HG02610 (cell line): ENCODE measurements at regions not wholly inside any gene's neighbourhood (a gene's known extent, or its start where the extent isn't known, plus 50 kb on each side); places are given as distances from the start of the nearest gene placed in this dataset.
A peak's percentile ranks its signal among the peaks of the same experiment; 100 is the strongest.

Experiments
- ATAC-seq: cut with Tn5 transposase; IDR thresholded peaks from one replicate; pipeline ENCODE4 v1.9.1; 2021; ENCODE audit warnings: mild to moderate bottlenecking, moderate library complexity; ENCODE audit not compliant: unreplicated experiment

DNA sequence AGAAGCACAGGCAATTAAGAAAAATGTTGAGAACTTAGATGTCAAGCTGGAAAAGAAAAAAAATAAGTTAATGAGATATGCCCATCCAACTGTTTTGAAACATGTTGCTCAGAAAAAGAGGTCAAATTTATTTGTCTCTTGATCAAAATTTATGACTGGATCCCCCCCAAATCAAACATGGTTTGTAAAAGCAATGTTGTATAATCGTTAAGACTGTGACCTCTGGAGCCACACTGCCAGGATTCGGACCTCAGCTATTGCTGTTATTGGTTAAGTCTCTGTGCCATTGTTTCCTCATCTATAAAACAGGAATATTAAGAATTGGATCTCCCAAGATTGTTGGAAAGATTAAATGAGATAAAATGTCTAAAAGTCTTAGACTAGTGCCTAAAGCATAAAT is 51.9 kb upstream of the LRRK2 start:
- no peak for ATAC-seq

DNA sequence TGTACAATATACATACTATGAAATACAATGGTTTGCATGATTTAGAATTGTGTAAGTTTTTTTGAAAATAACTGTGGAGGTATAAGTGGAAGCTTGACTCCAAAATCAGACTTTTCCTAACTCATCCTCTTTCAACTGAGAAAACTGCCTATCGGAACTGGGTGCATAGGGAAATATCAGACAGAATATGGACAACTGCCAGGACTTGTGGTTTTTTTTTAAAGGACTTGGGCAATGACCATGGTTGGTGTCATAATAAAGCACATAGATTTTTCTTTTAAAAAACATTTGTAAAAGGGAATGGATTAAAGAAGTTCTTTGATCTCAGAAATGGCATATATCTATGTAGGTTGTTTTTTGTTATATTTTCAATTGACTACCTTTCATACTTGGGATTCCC is 53.3 kb upstream of the LRRK2 start:
- no peak for ATAC-seq

DNA sequence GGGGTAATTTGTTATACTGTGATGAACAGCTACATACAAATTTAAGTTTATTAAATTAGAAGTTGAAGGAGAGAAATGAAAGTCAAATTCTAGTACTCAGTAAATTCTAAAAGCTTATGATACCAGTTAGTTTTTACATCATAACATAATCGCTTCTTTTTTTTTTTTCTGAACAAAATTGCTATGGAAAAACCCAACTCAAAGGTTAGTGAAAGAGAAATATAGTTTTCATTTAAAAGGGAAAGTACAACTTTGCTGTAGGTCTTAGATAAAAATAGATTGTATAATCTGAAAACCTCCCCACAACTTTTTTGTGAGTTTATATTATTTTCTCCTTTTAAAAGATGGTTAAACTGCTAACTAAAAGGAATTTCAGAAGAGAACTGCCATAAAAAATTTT is 53.7 kb upstream of the LRRK2 start:
- ATAC-seq, result no peak

DNA sequence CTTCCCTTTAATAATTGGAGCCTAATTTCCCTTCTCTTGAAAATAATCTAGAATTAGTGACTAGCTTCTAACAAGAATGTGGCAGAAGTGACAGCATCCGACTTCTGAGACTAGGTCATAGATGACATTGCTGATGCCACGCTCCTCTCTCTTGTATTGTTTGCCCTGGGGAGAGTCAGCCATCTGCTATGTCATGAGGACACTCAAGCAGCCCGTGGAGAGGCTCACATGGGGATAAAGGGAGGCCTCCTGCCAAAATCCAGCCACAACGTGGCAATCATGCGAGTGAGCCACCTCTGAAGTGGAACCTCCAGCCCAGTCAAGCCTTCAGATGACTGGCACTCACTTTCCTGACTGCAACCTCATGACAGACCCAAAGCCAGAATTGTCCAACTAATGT is 54.2 kb upstream of the LRRK2 start:
- no peak for ATAC-seq

DNA sequence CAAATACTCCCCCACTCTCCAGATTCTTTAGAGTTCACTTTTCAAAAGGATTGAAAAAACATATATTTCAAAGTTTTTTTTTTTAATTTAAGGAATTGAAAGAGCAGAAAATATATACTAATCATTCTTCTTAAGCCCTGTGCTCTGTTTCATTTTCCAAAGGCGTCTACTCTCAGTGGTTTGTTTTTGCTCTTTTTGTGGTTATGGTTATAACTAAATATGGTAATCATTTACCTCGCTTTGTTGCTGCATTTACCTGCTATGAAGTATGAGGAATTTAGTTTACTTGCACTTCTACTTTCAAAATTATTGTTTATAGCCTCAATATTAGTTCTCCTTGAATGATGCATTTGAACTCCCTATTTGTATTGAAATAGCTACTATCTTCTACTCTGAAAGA is 55.9 kb upstream of the LRRK2 start:
- ATAC-seq, result peak; percentile 91

DNA sequence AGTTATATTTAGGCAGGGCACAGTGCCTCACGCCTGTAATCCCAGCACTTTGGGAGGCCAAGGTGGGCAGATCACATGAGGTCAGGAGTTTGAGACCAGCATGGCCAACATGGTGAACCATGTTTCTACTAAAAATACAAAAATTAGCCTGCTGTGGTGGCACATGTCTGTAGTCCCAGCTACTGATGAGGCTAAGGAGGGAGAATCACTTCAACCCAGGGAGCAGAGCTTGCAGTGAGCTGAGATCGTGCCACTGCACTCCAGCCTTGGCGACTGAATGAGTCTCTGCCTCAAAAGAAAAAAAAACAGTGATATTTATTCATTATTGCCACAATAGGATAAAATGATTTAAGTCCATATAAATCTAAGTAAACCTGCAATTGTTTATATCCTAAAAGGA is 56.4 kb upstream of the LRRK2 start:
- peak; percentile 19 for ATAC-seq

DNA sequence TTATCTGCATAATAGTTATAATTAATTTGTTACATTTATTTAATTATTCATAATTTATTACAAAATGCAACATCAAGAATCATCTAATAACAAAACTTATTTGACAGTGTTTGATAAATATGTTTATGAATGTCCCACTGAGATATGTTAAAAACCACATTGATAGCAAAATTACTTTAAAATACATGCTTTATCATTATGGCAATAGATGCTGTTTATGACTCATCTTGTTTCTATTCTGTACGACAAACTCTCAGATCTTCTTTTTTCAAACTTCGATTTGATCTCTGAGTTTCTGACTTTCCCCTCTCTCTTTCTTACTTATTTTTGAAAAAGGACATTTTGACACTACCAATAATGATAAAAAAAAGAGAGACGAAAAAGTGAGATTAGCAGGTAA is 56.8 kb upstream of the LRRK2 start:
- peak; percentile 63 for ATAC-seq

DNA sequence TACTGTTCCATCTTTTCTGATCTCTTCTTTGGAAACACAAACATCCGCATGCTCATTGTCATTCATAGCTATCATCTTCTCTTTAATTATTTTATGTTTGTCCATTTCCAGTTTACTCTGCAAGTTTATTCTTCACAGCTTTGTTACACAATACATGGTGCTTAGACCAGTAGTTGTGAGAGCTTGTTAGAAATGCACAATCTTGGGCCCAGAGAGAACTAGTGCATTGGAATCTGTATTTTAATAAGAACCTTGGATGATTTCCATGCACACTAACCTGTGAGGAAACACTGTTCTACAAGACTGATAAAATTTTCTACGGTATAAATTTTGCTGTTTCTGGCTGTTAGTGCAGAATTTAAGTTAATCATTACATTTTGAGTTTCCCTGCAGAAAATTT is 59.3 kb upstream of the SLC2A13 start:
- no peak for ATAC-seq

DNA sequence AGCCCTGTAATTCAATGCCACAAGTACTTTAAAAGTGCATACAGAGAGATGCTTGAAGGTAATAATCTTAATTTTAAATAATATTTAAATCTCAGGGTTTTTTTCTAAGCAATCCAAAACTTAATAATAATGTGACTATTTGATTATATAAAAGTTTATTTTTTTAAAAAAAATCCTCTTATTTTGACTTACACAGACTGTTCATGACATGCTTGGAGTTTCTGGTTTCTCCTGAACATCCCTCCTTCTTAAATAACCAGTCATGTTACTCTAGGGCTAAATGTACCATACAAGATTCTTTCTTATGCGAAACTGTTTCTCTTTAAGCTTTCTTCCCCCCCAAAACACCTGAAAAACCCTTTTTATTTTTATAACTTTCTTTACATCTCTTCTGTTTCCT is 58.2 kb upstream of the SLC2A13 start:
- ATAC-seq, result no peak

DNA sequence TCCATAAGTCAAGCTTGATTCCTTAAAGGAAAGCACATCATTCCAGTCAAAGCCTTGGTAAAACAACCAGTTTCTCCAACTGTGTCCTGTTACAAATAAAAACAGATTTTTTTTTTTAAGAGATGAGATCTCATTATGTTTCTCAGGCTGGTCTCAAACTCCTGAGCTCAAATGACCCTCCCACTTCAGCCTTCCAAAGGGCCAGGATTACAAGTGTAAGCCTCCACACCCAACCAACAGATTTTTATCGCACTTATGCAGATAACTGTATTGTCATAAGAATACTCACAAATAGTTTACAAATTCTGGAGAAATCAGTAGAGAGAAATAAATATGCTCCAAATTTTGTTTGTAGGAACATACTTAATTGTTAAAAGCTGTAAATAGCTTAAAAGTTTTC is 56.2 kb upstream of the SLC2A13 start:
- ATAC-seq, result no peak

DNA sequence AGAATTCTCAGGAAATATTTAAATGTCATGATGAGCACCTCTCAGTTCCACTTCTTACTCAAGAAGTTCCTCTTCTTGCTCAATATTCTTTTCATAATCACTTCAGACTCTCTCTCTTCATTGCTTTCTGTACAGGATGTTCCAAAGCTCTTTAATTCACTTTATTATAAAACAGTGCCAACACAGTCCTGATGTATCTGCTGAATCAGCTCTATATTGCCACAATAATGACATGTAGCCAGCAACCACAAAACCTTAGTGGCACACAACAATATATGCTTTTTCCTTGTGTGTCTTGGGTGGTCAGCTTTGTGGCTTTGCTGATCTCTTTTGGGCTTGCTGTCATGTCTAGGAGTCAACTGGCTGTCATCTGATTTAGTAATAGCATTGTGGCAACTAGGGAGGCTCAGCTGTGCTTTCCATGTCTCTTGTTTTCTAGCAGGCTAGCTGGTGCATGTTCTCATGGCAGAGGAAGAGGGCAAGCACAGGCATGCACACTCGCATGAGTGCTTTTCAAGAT is 52.8 kb upstream of the SLC2A13 start:
- peak; percentile 79 for ATAC-seq

DNA sequence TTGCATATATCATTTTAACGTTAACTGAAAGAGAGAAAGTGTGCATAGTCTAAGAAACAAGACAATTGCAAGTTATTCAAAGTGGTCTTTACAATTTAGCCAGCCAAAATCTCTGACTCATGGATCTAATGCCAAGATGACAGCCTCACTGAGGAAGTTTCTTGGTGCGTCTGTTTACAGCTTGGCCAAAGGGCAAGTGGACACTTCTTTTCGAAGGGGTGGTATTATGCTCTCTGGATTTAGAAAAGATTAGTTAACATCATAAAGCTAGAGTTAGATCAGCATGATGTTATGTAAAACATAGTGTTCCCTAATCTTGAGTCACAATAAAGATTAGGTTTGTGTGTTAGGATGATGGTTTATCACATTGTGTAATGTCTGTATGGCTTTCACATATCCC is 51.5 kb upstream of the SLC2A13 start:
- ATAC-seq, result no peak

DNA sequence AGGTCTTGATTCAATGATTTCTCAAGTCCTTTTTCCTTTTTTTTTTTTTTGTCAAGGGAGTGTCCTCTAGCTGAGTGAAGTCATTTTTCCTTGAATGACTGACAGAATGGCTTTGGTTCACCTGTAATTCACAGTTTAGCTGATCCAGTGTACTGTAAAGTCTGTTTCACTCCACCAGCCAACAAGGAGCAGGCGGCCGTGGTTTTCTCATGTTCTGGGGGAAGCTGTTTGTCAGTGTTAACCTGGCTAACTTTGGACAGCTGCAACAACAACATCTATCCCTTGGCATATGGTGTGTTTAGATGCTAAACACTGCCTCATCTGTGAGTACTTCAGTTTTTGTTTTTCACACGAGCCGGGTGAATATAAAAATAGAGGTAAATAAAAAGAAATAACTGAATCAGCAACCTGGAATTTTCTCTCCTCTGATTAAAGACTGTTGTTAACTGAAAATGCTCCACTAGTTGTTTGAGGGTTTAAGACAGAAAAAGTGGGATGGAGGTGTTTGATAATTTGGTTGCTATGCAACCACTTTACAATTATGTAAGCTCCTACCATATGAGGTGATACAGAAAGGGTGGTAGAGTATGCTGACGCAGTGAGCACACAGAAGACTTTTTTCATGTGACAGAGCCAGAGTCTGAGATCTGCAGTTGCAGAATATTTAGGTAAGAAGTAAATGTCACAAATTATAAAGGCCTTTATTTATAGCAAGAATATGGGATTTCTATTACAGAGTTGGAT is 50.3 kb upstream of the SLC2A13 start:
- no peak for ATAC-seq
